HFF-Myc (cell line): ENCODE measurements at regions not wholly inside any gene's neighbourhood (a gene's known extent, or its start where the extent isn't known, plus 50 kb on each side); places are given as distances from the start of the nearest gene placed in this dataset.
"Not testable (repeated sequence)": the region's sequence is repeated elsewhere in the genome, so short reads cannot be mapped to it uniquely, and the experiment has no call there.

Experiments used
- DNase-seq: peaks from one replicate; pipeline ENCODE4 v3.0.0-alpha.2; 2011; ENCODE audit warnings: low read depth; ENCODE audit errors: extremely low read depth
- H3K4me3 ChIP-seq: replicated peaks from 2 replicates; pipeline ENCODE4 v1.5.1; 2011; ENCODE audit warnings: low read depth, mild to moderate bottlenecking, control low read depth, low read length
- TF ChIP-seq, protein P1 (sequence below): IDR thresholded peaks from 2 replicates; pipeline ENCODE4 v1.5.1; 2012; ENCODE audit warnings: mild to moderate bottlenecking, low read depth, low read length, control low read depth; ENCODE audit errors: missing control alignments

DNA sequence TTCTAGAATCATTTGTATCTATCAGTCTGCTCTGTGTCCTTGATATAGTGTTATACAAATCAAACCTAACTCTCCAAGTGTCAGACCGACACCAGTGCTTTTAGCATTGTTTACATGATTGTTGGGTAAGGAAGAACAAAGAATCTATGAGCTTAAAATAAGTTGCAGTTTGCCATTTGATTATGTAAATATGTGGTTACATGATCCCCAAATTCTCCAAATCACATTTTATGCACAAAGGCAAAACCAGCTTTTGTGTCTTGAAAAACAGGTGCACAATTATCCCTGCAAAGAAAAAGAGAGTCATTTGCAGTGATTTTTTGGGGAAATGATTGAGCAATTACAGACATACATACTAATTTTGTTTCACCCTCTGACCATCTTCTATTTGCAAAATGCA, 652.6 kb upstream of the CHAC2 start:
- TF ChIP-seq, protein P1, sequence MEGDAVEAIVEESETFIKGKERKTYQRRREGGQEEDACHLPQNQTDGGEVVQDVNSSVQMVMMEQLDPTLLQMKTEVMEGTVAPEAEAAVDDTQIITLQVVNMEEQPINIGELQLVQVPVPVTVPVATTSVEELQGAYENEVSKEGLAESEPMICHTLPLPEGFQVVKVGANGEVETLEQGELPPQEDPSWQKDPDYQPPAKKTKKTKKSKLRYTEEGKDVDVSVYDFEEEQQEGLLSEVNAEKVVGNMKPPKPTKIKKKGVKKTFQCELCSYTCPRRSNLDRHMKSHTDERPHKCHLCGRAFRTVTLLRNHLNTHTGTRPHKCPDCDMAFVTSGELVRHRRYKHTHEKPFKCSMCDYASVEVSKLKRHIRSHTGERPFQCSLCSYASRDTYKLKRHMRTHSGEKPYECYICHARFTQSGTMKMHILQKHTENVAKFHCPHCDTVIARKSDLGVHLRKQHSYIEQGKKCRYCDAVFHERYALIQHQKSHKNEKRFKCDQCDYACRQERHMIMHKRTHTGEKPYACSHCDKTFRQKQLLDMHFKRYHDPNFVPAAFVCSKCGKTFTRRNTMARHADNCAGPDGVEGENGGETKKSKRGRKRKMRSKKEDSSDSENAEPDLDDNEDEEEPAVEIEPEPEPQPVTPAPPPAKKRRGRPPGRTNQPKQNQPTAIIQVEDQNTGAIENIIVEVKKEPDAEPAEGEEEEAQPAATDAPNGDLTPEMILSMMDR, result no peak
- H3K4me3 ChIP-seq, result no peak overlapping the region
- DNase-seq, result no peak

DNA sequence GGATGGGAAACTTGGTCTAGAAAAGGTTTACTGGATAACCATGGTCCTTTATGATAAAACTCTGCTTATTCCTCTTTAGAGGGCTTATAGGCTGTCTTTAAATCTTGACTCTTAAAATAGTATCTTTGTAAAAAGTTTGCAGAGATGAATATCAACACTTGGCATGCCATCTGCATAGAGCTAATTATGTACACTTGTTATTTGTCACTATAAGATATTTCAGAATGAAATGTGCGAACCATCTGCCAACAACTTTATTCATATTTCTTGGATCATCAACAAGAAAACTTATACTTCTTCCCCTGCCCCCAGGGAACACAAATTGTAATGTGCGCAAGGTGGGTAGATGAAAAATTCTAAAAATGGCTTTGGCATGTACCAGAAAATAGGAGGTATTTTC, 653.0 kb upstream of the CHAC2 start:
- no peak overlapping the region for H3K4me3 ChIP-seq
- TF ChIP-seq, protein P1, result no peak
- no peak for DNase-seq

DNA sequence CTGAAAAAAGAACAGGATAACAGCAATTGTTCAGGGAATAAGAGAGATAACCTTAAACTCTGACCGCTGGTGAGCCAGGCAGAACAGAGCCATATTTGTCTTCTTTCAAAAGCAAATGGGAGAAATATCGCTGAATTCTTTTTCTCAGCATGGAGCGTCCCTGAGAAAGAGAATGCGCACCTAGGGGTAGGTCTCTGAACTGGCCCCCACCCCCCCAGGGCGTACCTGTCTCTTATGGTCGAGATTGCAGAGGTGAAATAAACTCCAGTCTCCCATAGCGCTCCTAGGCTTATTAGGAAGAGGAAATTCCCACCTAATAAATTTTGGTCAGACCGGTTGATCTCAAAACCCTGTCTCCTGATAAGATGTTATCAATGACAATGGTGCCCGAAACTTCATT, 655.2 kb upstream of the CHAC2 start:
- H3K4me3 ChIP-seq, DNase-seq: not testable (repeated sequence)

DNA sequence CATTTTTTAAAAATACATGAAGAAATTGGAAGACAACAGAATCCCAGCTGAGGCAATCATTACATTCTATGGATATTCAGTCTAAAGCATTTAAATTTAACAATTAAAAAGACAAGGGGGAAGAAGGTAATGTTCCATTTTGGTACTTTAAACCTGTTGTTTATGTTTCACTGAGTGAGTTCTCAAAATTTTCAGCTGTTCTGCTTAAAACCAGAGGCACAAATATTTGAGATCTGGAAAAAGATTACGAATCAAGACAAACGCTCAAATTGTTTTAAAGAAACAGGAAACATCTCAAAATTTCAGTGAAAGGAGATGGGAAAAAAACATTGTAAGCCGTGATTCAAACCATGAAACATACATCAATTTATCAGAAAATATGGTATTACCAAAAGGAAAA, 656.2 kb upstream of the CHAC2 start:
- no peak overlapping the region for H3K4me3 ChIP-seq
- DNase-seq, result no peak
- TF ChIP-seq, protein P1, result no peak

DNA sequence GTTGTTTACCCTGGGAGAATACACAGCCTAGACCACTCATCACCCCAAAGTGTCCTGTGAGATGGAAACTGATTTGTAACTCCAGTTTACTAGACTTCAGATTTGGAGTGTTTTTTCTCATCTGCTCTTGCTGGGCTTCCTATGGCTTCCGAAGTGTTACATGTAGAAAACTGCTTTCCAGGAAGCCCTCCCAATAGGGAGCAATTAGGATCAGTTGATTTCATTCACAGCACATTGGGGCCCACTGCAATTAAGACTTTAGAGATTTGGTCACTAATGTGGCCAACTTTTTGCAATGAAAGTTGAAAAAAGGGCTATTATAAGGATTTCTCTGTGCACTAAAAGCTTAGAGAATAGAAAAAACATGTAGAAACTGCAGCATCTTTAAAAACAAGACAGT, 656.6 kb upstream of the CHAC2 start:
- no peak overlapping the region for H3K4me3 ChIP-seq
- TF ChIP-seq, protein P1, result no peak
- no peak for DNase-seq

DNA sequence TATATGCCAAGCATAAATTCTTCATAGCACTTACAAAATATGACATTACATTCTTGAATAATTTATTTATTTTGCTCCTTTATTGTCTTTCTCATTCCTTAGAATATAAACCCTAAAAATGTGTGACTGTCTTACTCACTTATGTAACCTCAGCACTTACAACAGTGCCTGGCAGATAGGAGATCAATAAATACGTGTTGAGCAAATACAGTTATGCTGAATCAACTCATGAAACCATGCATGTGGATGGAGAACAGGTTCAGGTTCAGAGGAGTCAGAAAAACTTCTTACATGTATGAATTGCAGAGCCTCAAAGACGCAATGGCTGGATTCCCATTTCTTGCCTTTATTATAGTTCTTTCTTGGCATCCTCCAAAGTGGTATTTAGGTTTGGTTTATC, 659.4 kb upstream of the CHAC2 start:
- no peak for DNase-seq
- H3K4me3 ChIP-seq, result no peak overlapping the region
- TF ChIP-seq, protein P1, result no peak

DNA sequence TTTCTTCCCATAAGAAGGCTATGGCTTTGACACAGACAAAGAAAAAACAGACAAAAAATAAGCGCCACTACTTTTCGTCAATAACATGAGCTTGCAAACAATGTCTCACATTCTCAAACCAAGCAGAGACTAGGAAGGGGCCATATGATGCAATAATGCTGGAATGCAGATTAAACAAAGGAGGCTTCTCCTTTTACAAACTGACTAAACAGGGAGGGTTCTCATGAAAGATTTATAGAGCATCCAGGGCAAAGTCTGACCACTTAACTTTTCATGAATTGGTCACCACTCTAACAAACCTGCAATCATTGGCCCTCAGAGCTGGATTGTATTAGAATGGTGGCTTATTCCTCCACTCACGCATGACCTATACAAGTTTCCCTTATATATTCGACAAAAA, 663.3 kb upstream of the CHAC2 start:
- TF ChIP-seq, protein P1, result no peak
- H3K4me3 ChIP-seq, result no peak overlapping the region
- DNase-seq, result no peak
